DND-41 (cell line): ENCODE measurements at regions not wholly inside any gene's neighbourhood (a gene's known extent, or its start where the extent isn't known, plus 50 kb on each side); places are given as distances from the start of the nearest gene placed in this dataset.

Experiments
- ATAC-seq: fragments of 200-7000 bp; cut with Tn5 transposase; 3 replicates; pipeline ENCODE4 v1.9.1; 2021; ENCODE audit warnings: low read depth; ENCODE audit not compliant: insufficient read depth
- DNase-seq: peaks from one replicate; pipeline ENCODE4 v3.0.0-alpha.2; 2020
- H2AFZ ChIP-seq: 2 replicates; pipeline ENCODE4 v1.6.0; 2012; ENCODE audit warnings: low read depth, low read length
- H3K27ac ChIP-seq: 2 replicates; pipeline ENCODE4 v1.5.1; 2012; ENCODE audit warnings: low read length, inconsistent platforms
- H3K27me3 ChIP-seq: fragments of 200-600 bp; sonication (generic); 2 replicates; pipeline ENCODE4 v1.6.0; 2012; ENCODE audit warnings: low read length, mild to moderate bottlenecking, inconsistent platforms; ENCODE audit not compliant: insufficient read depth, poor library complexity
- H3K36me3 ChIP-seq: 2 replicates; pipeline ENCODE4 v1.5.1; 2012; ENCODE audit warnings: low read length, inconsistent platforms; ENCODE audit not compliant: insufficient read depth
- H3K4me1 ChIP-seq: 2 replicates; pipeline ENCODE4 v1.5.1; 2012; ENCODE audit warnings: mild to moderate bottlenecking, low read length; ENCODE audit not compliant: insufficient read depth
- H3K4me2 ChIP-seq: 2 replicates; pipeline ENCODE4 v1.6.0; 2012; ENCODE audit warnings: mild to moderate bottlenecking, moderate library complexity, low read length, inconsistent platforms; ENCODE audit not compliant: insufficient read depth
- H3K4me3 ChIP-seq, 2 experiments: fragments of 200-600 bp in 1 of 2; shearing (Covaris generic) in 1 of 2; 2 replicates each; pipeline ENCODE4 v1.5.1; 2012 to 2016; ENCODE audit warnings: inconsistent platforms in 2 of 2, low read length in 2 of 2, mild to moderate bottlenecking in 2 of 2, low read depth in 1 of 2, moderate library complexity in 1 of 2
- H3K79me2 ChIP-seq: 2 replicates; pipeline ENCODE4 v1.6.0; 2012; ENCODE audit warnings: low read length, inconsistent platforms; ENCODE audit not compliant: insufficient read depth
- H3K9ac ChIP-seq: 2 replicates; pipeline ENCODE4 v1.6.0; 2012; ENCODE audit warnings: low read depth, mild to moderate bottlenecking, inconsistent platforms, low read length, moderate library complexity
- H3K9me3 ChIP-seq: 2 replicates; pipeline ENCODE4 v1.5.1; 2012; ENCODE audit warnings: low read length, moderate library complexity, mild to moderate bottlenecking, inconsistent platforms; ENCODE audit not compliant: insufficient read depth, severe bottlenecking
- H4K20me1 ChIP-seq: 2 replicates; pipeline ENCODE4 v1.6.0; 2012; ENCODE audit warnings: low read length; ENCODE audit not compliant: insufficient read depth
- EZH2 ChIP-seq: IDR thresholded peaks from 3 replicates; pipeline ENCODE4 v1.6.1; 2012; ENCODE audit warnings: borderline replicate concordance, low read depth, mild to moderate bottlenecking, moderate library complexity, low read length, inconsistent platforms; ENCODE audit not compliant: severe bottlenecking
- TF ChIP-seq, protein P1 (sequence below): IDR thresholded peaks from 2 replicates; pipeline ENCODE4 v1.5.1; 2012; ENCODE audit warnings: borderline replicate concordance, low read length, moderate library complexity, mild to moderate bottlenecking; ENCODE audit not compliant: poor library complexity, severe bottlenecking; ENCODE audit errors: extremely low read depth

DNA sequence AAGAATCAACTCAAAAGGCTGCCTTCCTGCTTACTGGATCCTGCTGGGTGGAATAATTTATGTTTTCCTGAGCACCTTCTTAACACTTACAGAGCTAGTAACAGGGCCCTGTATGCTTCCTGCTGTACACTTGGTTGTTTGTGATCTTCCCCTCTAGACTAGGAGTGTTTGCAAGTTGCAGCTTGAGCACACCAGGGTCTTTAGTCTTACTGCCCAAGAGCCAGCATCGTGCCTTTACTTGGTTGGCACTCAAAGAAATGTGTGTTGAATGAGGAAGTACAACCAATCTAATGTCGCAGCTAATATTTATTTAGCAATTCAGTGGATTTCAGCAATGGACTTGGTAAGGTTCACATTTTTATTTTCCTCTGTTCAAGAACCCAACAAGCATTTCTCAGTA lies 57.5 kb upstream of the HAND1 start:
- TF ChIP-seq EZH2 = no peak
- TF ChIP-seq, protein P1, sequence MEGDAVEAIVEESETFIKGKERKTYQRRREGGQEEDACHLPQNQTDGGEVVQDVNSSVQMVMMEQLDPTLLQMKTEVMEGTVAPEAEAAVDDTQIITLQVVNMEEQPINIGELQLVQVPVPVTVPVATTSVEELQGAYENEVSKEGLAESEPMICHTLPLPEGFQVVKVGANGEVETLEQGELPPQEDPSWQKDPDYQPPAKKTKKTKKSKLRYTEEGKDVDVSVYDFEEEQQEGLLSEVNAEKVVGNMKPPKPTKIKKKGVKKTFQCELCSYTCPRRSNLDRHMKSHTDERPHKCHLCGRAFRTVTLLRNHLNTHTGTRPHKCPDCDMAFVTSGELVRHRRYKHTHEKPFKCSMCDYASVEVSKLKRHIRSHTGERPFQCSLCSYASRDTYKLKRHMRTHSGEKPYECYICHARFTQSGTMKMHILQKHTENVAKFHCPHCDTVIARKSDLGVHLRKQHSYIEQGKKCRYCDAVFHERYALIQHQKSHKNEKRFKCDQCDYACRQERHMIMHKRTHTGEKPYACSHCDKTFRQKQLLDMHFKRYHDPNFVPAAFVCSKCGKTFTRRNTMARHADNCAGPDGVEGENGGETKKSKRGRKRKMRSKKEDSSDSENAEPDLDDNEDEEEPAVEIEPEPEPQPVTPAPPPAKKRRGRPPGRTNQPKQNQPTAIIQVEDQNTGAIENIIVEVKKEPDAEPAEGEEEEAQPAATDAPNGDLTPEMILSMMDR = no peak
- Histone ChIP-seq H3K79me2 (no peaks in the 10 kb centered on the region), H3K27me3 (peaks cover 5% of the 10 kb centered on the region), H3K36me3 (no peaks in the 10 kb centered on the region), H3K9me3 (no peaks in the 10 kb centered on the region), H3K27ac (no peak overlapping the region), H2AFZ (no peak overlapping the region), H3K4me3 (no peak overlapping the region), H4K20me1 (no peaks in the 10 kb centered on the region), H3K4me1 (no peaks in the 10 kb centered on the region), H3K9ac (no peak overlapping the region), H3K4me2 (no peak overlapping the region)
- ATAC-seq (no peak), DNase-seq (no peak)

DNA sequence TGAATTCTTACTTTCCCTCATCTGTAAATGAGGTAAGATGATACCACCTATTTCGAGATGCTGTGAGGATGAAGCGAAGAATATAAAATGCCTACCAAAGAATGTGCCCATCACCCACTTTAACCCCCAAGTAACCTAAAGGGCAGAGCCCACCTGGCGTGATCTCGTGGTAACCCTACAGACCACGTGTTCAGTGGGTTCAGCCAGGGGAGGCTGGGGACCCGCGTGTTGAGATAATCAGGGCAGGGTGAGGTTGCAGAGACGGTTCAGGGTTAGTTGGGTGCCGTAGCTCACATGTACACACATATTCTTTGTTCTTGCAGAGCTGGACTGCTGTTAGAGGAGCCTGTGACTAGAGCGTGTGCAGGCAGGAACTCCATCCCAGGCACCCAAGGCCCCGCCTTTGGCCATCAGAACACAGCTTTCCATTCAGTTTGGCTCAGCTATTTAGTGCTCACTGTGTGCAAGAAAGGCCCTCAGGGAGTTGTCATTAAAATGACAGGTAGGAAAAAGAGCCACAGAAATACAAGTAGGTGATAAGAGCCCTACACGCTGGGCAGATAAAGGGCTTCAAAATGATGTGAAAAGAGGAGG lies 56.5 kb upstream of the HAND1 start:
- H3K4me3 ChIP-seq = no peak overlapping the region
- DNase-seq (no peak), ATAC-seq (0 out of 3 replicates have a peak, but pooled peaks have one; percentile 29)
- no peaks in the 10 kb centered on the region for H4K20me1 ChIP-seq
- no peak overlapping the region for H3K9ac ChIP-seq
- TF ChIP-seq, protein P1 = no peak
- TF ChIP-seq EZH2 = no peak
- H3K4me1 ChIP-seq = no peaks in the 10 kb centered on the region
- H3K27me3 ChIP-seq = peaks cover 5% of the 10 kb centered on the region
- H2AFZ ChIP-seq = no peak overlapping the region
- H3K4me2 ChIP-seq = no peak overlapping the region
- H3K9me3 ChIP-seq = no peaks in the 10 kb centered on the region
- H3K27ac ChIP-seq = no peak overlapping the region
- H3K79me2 ChIP-seq = no peaks in the 10 kb centered on the region
- H3K36me3 ChIP-seq = no peaks in the 10 kb centered on the region

DNA sequence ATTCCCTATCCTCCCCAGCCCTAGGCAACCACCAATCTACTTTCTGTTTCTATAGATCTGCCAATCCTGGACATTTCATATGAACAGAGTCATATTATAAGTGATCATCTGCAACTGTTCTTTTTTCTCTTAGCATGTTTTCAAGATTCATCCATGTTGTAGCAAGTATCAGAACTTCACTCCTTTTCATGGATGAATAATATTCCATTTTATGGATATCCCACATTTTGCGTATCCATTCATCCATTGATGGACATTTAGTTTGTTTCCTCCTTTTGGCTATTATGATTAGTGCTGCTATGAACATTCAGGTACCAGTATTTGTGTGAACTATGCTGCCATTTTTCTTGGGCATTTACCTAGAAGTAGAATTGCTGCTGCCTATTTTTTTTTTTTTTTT lies 51.3 kb upstream of the HAND1 start:
- no peak overlapping the region for H3K9ac ChIP-seq
- no peaks in the 10 kb centered on the region for H3K79me2 ChIP-seq
- TF ChIP-seq, protein P1 = no peak
- no peak for TF ChIP-seq EZH2
- H3K27ac ChIP-seq = no peak overlapping the region
- H2AFZ ChIP-seq = no peak overlapping the region
- no peak overlapping the region for H3K4me2 ChIP-seq
- no peaks in the 10 kb centered on the region for H3K36me3 ChIP-seq
- DNase-seq = no peak
- no peaks in the 10 kb centered on the region for H3K4me1 ChIP-seq
- no peak for ATAC-seq
- H4K20me1 ChIP-seq = no peaks in the 10 kb centered on the region
- H3K4me3 ChIP-seq = no peak overlapping the region
- peaks cover under 1% of the 10 kb centered on the region for H3K27me3 ChIP-seq
- no peaks in the 10 kb centered on the region for H3K9me3 ChIP-seq
